Activated naive CD4-positive, alpha-beta T cell treated with anti-CD3 and anti-CD28 coated beads, Interleukin-2, amount 50 U/mL, for 72 hours (primary cell): ENCODE measurements at regions not wholly inside any gene's neighbourhood (a gene's known extent, or its start where the extent isn't known, plus 50 kb on each side); places are given as distances from the start of the nearest gene placed in this dataset.
"Not testable (repeated sequence)": the region's sequence is repeated elsewhere in the genome, so short reads cannot be mapped to it uniquely, and the experiment has no call there.

Experiments used
- ATAC-seq, 2 donors: fragments of 150-1000 bp; cut with Tn5 transposase; 2 replicates each; pipeline ENCODE4 v1.10.0; 2021; ENCODE audit warnings: mild to moderate bottlenecking in 2 of 2, moderate library complexity in 2 of 2
- DNase-seq, 2 donors: peaks; one replicate each; pipeline ENCODE4 v3.0.0; 2021 to 2022; ENCODE audit warnings: low spot score in 2 of 2
- H3K27ac Mint-ChIP-seq, 2 donors: one replicate each; pipeline ENCODE4 v1.8.0; 2022; ENCODE audit warnings: mild to moderate bottlenecking in 2 of 2, mixed read lengths in 2 of 2
- H3K36me3 Mint-ChIP-seq, 2 donors: one replicate each; pipeline ENCODE4 v1.8.0; 2022; ENCODE audit warnings: mixed read lengths in 2 of 2
- H3K9me3 Mint-ChIP-seq, 2 donors: one replicate each; pipeline ENCODE4 v1.8.0; 2022; ENCODE audit warnings: mixed read lengths in 2 of 2

DNA sequence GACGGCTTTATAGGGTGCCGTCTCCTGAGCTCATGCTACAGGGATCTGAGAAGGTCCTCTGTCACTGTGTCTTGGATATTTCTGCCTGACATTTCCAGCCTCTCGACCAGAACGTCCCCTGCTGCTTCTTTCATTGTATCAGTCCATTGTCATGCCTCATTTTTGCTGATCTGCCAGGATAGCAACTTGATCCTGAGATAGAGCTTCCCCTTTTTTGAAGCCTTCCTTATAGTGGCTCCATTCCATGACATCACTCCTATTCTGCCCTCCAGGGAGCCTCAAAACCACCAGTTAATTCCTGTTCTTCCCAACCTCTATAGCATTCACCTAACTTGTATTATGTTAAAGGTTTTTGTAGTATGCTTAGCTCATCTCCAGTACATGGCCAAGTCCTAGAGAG, 431.8 kb upstream of the NOX3 start:
- H3K9me3 Mint-ChIP-seq, result no peaks in the 10 kb centered on the region

DNA sequence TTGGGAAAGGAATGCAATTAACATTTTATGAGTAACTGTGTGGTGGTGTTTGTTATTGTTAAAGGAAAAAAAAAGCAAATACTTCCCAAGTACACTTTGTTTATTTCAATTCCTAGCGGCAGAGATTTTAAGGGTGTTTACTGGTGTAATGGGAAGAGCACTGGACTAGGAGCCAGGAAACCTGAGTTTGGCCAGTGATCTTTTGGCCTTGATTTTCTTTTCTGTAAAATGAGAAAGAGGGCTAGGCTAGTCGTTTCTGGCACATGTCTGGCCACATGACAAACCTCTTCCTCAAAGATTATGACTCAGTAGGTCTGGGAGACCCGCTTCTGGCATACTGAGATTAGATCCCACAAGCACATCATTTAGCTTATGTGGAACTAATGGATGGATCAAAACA, 428.1 kb upstream of the NOX3 start:
- no peak for DNase-seq
- Mint-ChIP-seq H3K36me3 (no peaks in the 10 kb centered on the region), H3K27ac (no peak overlapping the region), H3K9me3 (no peaks in the 10 kb centered on the region)
- no peak for ATAC-seq

More for the DNA sequence above, 431.8 kb upstream of the NOX3 start:
- H3K36me3 Mint-ChIP-seq, result no peaks in the 10 kb centered on the region
- no peak for DNase-seq
- ATAC-seq, result no peak
- peak overlapping the region in 1 of 2 donors; percentile 31 for H3K27ac Mint-ChIP-seq

DNA sequence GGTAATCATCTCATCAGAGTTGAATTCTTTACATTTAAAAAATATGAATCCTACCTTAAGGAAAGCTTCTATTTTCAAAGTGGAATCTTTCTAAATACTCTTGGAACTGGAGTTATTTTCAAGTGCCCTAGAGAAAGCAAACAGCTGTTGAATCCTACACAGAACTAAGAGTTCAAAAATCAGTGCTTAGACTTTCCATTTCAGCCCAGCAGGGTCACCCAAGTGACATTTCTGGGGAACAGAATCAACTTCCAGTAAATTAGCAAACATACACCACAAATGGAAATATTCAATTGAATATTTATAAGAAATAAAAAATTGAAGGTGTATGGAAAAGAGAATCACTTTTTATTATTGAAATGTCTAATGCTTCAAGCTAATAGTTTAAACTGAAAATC, 427.7 kb upstream of the NOX3 start:
- DNase-seq (no peak), ATAC-seq (no peak)
- no peaks in the 10 kb centered on the region for H3K9me3 Mint-ChIP-seq
- H3K27ac Mint-ChIP-seq, result no peak overlapping the region
- no peaks in the 10 kb centered on the region for H3K36me3 Mint-ChIP-seq

DNA sequence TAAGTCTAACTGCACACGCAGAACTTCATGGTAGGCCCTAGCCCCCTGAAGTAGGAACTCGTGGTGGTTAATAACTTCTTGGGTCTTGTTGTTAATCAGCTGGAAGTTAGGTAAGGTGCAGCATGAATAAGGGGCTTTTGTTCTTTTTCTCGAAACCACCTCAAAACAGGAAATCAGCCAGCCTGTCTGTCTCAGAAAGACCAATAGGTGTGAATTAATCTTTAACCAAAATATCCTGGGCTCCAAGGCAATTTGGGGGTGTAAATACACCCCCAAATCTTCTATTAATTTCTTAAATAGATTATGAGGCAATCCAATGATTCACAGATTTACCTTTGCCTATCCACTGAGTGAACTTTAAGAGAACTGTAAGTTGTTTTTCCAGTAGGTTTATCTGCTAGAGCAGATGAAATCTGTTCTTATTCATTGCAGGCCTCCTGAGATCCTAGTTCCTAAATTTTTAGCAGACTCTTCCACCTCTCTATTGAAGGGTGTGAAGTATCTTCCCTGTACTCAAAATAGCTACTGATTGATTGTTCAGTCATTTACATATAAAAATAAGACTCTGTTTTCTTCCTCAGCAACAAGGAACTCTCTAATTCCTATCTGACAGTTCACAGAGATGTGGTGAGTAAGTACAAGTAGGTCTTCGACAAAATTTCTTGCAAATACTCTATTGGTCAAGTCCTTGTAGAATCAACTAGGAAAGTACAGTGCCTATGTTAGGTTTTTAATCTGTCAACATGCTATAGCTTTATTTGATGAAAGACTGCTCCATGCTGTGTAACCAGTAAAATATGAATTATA, 427.1 kb upstream of the NOX3 start:
- Mint-ChIP-seq H3K27ac (no peak overlapping the region), H3K36me3 (no peaks in the 10 kb centered on the region), H3K9me3 (no peaks in the 10 kb centered on the region)
- no peak for ATAC-seq
- no peak for DNase-seq

DNA sequence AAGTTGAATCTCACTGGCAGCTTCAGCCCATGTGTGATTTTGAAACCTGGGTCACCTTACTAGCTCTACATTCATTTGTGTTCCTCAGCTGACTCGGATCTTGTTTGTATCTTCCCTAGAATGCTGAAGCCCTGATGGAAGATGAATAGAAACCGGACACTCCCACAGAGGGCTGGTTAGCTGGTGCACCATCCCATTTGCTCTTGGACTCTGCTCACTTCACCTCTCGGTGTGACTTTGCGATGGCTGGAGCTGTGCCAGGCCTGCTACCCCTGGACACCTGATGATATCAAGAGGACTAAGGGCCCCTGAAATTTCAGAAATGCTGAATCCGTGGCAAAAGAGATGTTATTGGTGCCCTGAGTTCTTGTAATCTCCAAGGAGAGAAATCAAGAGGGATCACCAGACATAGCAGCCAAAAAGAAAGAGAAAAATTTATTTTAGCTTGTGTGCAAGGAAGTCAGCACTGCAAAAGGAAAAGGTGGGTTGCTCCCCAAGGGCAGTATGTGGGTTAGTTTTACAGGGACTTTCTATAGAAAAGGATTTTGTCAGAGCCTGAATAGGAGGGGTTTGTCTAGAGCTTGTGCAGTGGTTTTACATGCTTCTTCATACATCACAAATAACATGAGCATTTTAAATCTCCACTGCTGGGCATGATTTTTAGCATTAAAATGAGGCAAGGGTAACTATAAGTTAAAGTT, 426.3 kb upstream of the NOX3 start:
- Mint-ChIP-seq H3K36me3 (no peaks in the 10 kb centered on the region), H3K27ac (no peak overlapping the region), H3K9me3 (no peaks in the 10 kb centered on the region)
- DNase-seq, result no peak
- no peak for ATAC-seq

DNA sequence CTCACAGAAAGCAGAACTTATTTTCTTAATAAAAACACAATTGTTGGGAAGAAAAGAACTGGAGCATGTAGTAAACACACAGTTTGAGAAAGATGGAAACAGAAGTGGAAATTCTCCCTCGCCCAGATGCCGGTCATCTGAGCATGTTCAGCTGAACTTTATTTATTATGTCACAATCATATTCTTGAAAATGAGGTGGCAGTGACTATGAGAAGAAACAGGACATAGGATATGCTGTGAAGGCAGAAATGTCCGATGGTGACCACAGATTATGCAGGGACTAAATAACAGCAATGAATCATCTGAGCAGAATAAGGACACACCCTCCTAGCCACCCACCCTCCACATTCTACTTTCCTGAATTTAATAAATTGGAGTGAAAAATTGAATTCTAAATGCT, 425.3 kb upstream of the NOX3 start:
- ATAC-seq (no peak), DNase-seq (no peak)
- H3K9me3 Mint-ChIP-seq, result no peaks in the 10 kb centered on the region

DNA sequence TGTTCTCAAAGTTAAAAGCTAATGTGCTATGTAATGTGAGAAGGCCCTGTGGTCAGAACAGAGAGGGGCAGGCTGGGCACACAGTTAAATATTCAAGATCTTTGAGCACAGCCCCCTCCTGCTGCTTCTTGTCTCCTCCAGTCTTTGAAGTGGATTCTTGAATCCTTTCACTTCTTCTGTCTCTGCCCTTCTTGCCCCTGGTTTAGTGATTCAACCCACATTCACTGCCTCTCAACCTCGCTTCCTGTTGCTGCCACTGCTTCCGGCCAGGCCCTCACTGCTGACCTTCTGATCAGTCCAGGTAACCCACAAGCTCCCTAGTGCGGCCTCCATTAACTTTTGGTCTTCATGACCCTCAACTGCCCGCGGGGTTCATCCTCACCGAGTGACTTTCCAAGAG, 417.3 kb upstream of the NOX3 start:
- Mint-ChIP-seq H3K36me3 (no peaks in the 10 kb centered on the region), H3K27ac (no peak overlapping the region), H3K9me3 (peaks cover 3 to 5% of the 10 kb centered on the region in 2 donors)
- no peak for DNase-seq
- no peak for ATAC-seq

More for the DNA sequence above, 425.3 kb upstream of the NOX3 start:
- H3K36me3 Mint-ChIP-seq, result no peaks in the 10 kb centered on the region
- no peak overlapping the region for H3K27ac Mint-ChIP-seq

DNA sequence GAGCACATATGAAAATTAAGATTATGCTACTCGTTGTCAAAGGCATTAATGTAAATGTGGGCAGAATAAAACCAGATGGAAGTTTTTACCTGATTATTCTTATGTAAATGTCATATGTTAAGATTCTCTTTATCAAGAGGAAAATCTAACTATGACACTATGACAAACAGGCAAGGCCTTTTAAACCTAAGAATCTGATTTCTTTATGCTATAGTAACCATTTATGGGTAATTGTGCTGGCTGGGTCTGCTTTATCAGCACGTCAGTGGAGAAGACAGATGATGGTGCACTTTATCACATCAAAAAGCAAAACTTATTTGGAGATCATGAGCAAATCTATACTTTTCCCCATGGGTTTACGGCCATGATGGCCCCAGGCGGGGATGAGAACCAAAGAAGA, 412.0 kb upstream of the NOX3 start:
- DNase-seq (no peak), ATAC-seq (no peak)
- Mint-ChIP-seq H3K27ac (no peak overlapping the region), H3K36me3 (peaks cover 0 to 5% of the 10 kb centered on the region in 2 donors), H3K9me3 (peaks cover 5 to 8% of the 10 kb centered on the region in 2 donors)

DNA sequence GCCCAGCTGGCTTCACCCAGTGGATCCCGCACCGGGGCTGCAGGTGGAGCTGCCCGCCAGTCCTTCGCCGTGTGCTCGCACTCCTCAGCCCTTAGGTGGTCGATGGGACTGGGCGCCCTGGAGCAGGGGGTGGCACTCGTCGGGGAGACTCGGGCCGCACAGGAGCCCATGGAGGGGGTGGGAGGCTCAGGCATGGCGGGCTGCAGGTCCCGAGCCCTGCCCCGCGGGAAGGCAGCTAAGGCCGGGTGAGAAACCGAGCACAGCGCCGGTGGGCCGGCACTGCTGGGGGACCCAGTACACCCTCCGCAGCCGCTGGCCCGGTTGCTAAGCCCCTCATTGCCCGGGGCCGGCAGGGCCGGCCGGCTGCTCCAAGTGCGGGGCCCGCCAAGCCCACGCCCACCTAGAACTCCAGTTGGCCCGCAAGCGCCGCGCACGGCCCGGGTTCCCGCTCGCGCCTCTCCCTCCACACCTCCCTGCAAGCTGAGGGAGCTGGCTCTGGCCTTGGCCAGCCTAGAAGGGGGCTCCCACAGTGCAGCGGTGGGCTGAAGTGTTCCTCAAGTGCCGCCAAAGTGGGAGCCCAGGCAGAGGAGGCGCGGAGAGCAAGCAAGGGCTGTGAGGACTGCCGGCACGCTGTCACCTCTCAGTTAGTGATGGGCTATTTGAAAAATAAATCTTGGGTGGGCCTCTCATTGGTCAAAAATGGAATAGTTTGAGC, 411.2 kb upstream of the NOX3 start:
- not testable (repeated sequence) for ATAC-seq, DNase-seq, H3K27ac Mint-ChIP-seq, H3K9me3 Mint-ChIP-seq, H3K36me3 Mint-ChIP-seq

DNA sequence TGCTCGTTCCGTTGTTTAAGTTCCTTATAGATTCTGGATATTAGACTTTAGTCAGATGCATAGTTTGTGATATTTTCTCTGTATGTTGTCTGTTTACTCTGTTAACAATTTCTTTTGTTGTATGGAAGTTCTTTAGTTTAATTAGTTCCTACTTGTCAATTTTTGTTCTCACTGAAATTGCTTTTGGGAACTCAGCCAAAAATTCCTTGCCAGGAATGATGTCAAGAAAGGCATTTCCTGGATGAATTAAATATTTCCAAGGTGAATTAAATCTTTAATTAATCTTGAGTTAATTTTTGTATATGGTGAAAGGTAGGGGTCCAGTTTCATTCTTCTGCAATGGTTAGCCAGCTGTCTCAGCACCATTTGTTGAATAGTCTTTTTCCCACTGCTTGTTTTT, 406.2 kb upstream of the NOX3 start:
- Mint-ChIP-seq H3K9me3 (peaks cover 13 to 23% of the 10 kb centered on the region in 2 donors), H3K27ac (no peak overlapping the region), H3K36me3 (peaks cover 8 to 27% of the 10 kb centered on the region in 2 donors)
- no peak for ATAC-seq
- DNase-seq, result no peak

DNA sequence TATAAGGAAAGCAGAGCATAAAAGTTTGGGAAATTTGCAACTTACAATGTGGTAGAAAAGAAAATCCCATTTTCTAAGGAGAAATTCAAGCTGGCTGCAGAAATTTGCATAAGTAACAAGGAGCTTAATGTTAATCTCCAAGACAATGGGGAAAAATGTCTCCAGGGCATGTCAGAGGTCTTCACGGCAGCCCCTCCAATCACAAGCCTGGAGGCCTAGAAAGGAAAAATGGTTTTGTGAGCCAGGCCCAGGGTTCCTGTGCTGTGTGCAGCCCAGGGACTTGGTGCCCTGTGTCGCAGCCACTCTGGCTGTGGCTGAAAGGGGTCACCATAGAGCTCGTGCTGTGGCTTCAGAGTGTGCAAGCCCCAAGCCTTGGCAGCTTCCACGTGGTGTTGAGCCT, 403.3 kb upstream of the NOX3 start:
- H3K9me3 Mint-ChIP-seq, result peaks cover 13 to 19% of the 10 kb centered on the region in 2 donors
- H3K36me3 Mint-ChIP-seq, result peaks cover 8 to 23% of the 10 kb centered on the region in 2 donors
- DNase-seq, H3K27ac Mint-ChIP-seq, ATAC-seq: not testable (repeated sequence)

DNA sequence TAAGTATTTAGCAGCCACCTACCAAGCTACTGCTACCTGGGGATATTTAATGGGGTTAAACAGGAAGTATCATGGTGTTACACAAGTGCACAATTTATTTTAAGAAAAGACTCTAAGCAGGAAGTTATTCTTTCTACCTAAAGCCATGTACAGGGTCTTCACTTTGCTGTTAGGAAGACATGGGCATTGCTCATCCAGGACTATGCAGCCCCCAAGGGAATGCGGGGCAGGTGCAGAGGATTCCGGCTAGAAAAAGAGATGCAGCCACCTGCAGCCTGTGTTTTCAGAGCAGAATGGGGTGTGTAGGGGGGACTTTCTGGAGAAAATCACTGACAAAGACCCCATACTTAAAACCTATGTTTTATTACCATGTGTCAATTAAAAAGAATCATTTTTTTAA, 399.1 kb upstream of the NOX3 start:
- peaks cover 8 to 17% of the 10 kb centered on the region in 2 donors for H3K36me3 Mint-ChIP-seq
- H3K9me3 Mint-ChIP-seq, result peaks cover 8 to 13% of the 10 kb centered on the region in 2 donors
- no peak for ATAC-seq
- no peak for DNase-seq
- H3K27ac Mint-ChIP-seq, result no peak overlapping the region

DNA sequence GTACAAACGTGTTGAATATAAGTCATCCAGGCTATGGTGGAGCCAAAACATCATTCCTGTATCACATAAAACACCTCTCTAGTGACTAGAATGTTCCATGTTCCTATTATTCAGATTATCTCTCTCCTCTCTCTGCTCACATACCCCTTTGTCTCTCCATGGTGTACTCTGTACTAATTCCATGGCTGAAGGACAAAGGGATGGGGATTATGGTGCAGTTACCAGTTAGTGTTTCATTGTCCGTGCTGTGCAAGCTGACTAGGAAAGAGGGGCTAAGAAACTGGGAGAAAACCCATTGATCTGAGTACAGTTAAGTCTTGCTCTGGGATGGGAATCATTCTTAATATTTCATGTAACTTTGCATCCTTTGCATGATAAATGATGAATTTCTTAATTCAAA, 397.4 kb upstream of the NOX3 start:
- Mint-ChIP-seq H3K36me3 (peaks cover 0 to 1% of the 10 kb centered on the region in 2 donors), H3K27ac (no peak overlapping the region), H3K9me3 (peaks cover 0 to under 1% of the 10 kb centered on the region in 2 donors)
- DNase-seq (no peak), ATAC-seq (no peak)

DNA sequence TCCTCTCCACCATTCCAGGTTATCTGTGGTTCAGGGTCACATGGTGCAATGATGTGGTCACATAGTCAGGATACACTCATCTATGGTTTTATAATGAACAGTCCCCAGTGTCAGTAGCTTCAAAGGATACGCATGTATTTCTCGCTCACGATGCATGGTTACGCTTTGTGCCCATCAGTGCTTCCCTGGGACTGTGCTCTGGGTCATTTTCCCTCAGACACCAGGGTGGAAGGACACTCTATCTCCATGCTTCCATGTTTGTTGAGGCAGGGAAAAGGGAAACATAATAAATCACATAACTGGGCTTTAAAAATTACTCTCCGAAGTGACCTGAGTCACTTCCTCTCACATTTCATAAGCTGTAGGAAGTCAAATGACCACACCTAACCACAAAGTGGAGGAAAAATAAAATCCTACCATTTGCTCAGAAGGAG, 394.8 kb upstream of the NOX3 start:
- Mint-ChIP-seq H3K36me3 (peaks cover 0 to 7% of the 10 kb centered on the region in 2 donors), H3K9me3 (peaks cover 6 to 13% of the 10 kb centered on the region in 2 donors), H3K27ac (no peak overlapping the region)
- DNase-seq (no peak), ATAC-seq (no peak)

DNA sequence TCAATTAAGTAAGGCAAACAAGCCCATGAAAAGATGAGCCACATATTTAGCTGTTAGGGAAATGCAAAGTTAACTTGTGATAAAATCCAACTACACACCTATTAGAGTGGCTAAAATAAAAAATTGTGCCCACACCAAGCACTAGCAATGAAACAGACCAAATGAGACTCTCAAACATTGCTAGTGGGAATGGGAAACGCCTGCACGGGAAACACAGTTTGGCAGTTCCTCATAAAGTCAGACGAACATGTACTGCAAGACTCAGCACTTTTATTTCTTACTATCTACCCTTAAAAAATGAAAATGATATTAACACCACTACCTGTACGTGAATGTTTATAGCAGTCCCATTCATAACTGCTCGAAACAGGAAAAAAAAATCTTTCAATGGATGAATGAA, 392.1 kb upstream of the NOX3 start:
- H3K9me3 Mint-ChIP-seq, result peaks cover 10 to 14% of the 10 kb centered on the region in 2 donors
- H3K27ac Mint-ChIP-seq, result no peak overlapping the region
- ATAC-seq, result no peak
- DNase-seq, result no peak
- peaks cover 6 to 7% of the 10 kb centered on the region in 2 donors for H3K36me3 Mint-ChIP-seq

DNA sequence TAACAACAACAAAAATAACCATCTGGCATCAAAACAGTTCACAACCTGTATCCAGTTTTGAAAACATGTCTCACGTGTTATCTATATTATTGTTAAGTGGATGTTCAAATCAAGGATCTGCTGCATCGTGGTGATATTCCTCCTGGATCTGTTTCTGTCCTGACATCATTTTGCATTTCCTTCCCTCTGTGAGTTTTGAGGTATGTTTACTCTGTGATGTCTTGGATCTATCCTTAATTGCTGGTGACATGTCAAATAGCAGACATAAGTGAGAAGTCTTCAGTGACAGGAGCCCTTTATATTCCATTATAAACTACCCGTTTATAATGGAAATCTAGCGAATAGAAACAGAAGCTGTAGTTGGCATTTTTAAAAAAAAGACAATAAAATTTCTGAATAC, 381.8 kb upstream of the NOX3 start:
- no peak for ATAC-seq
- no peaks in the 10 kb centered on the region for H3K36me3 Mint-ChIP-seq

DNA sequence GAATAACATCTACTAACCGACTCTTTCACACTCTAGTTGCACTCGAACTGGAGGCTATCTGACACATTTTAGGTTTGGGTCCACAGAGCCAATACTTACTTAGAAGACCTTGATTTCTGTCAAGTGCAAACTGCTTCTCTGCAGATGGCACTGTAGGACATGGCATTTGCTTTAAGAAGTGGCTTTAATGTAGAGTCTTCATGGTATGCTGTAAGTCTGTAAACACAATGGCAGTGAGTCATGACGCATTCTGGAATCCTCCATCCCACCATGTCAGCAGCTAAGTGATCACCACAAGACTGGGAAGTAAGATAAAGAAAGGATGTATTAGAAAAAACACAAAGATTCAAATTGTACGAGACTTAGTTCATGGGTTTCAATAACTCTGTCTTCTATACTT, 377.0 kb upstream of the NOX3 start:
- H3K9me3 Mint-ChIP-seq, result no peaks in the 10 kb centered on the region
- ATAC-seq (no peak), DNase-seq (no peak)
- H3K36me3 Mint-ChIP-seq, result no peaks in the 10 kb centered on the region
- no peak overlapping the region for H3K27ac Mint-ChIP-seq

More for the DNA sequence above, 381.8 kb upstream of the NOX3 start:
- no peak for DNase-seq
- Mint-ChIP-seq H3K27ac (no peak overlapping the region), H3K9me3 (no peaks in the 10 kb centered on the region)
